Adrenal gland (tissue), 5 donors: ENCODE measurements at regions not wholly inside any gene's neighbourhood (a gene's known extent, or its start where the extent isn't known, plus 50 kb on each side); places are given as distances from the start of the nearest gene placed in this dataset.

Source experiments
- CTCF ChIP-seq, 6 experiments: fragments of 450-650 bp in 4 of 6; fragments of 200-600 bp in 2 of 6; sonication (generic) in 1 of 6; IDR thresholded peaks; 1 replicate in 5 of 6; 2 replicates in 1 of 6; pipeline versions ENCODE4 v1.5.1 to v1.8.0; 2016 to 2021; ENCODE audit warnings: antibody characterized with exemption in 6 of 6, mild to moderate bottlenecking in 2 of 6, moderate library complexity in 1 of 6
- POLR2A ChIP-seq, 2 donors: fragments of 450-650 bp; IDR thresholded peaks; one replicate each; pipeline ENCODE4 v1.6.1; 2017; ENCODE audit warnings: antibody characterized with exemption in 2 of 2, mild to moderate bottlenecking in 2 of 2, moderate library complexity in 1 of 2
- donor health status: DM: no; HTN: no; CAD: no.

- TF ChIP-seq CTCF (IDR thresholded peaks at IDR 0.05) = no peak
- TF ChIP-seq POLR2A (IDR thresholded peaks at IDR 0.05) = no peak
Measured at GRCh38 chr3:194885766-194886165, 200.1 kb downstream of the FAM43A start.
